Colonic mucosa (tissue), 4 donors: ENCODE measurements at regions not wholly inside any gene's neighbourhood (a gene's known extent, or its start where the extent isn't known, plus 50 kb on each side); places are given as distances from the start of the nearest gene placed in this dataset.
"Not testable (repeated sequence)": the region's sequence is repeated elsewhere in the genome, so short reads cannot be mapped to it uniquely, and the experiment has no call there.

ENCODE experiments used
- DNase-seq: peaks from one replicate; pipeline ENCODE4 v3.0.0-alpha.2; 2020
- H3K27ac ChIP-seq: fragments of 200-600 bp; one replicate; pipeline ENCODE4 v1.8.0; 2021
- H3K27me3 ChIP-seq: fragments of 200-600 bp; one replicate; pipeline ENCODE4 v1.8.0; 2021
- H3K36me3 ChIP-seq: fragments of 200-600 bp; one replicate; pipeline ENCODE4 v1.8.0; 2021
- H3K4me1 ChIP-seq: fragments of 200-600 bp; one replicate; pipeline ENCODE4 v1.8.0; 2021; ENCODE audit warnings: mild to moderate bottlenecking
- H3K4me3 ChIP-seq: fragments of 200-600 bp; one replicate; pipeline ENCODE4 v1.8.0; 2021
- H3K9ac ChIP-seq, 2 donors: one replicate each; pipeline ENCODE4 v1.7.0; 2013; ENCODE audit warnings: control low read depth in 2 of 2, low read depth in 2 of 2, low read length in 2 of 2
- H3K9me3 ChIP-seq: fragments of 200-600 bp; one replicate; pipeline ENCODE4 v1.8.0; 2021
- CTCF ChIP-seq: fragments of 200-600 bp; IDR thresholded peaks from one replicate; pipeline ENCODE4 v1.8.0; 2022; ENCODE audit warnings: antibody characterized with exemption, mild to moderate bottlenecking
- intact Hi-C: fragments of 100-400 bp; cut with DNase I; formaldehyde crosslinking; loops from one replicate; pipeline ENCODE4 v1.14.1; 2022
- donor health status: healthy.
- donor health status: DM: no; HTN: no; CAD: no.
- donor health status: DM: no; HTN: no; CAD: no.

- intact Hi-C loops, result no loop called here
These were observed 95.4 kb upstream of the ERCC6L2 start for GRCh38 chr9:95780121-95780520.

GRCh38 chr9:95779597-95779996 is 95.9 kb upstream of the ERCC6L2 start:
- H3K27ac ChIP-seq, H3K36me3 ChIP-seq, DNase-seq, H3K4me1 ChIP-seq, H3K9ac ChIP-seq, H3K27me3 ChIP-seq, intact Hi-C loops, H3K4me3 ChIP-seq, H3K9me3 ChIP-seq: not testable (repeated sequence)

More at GRCh38 chr9:95780121-95780520, 95.4 kb upstream of the ERCC6L2 start:
- Histone ChIP-seq H3K4me1 (no peaks in the 10 kb centered on the region), H3K27ac (no peak overlapping the region), H3K9ac (no peak overlapping the region), H3K27me3 (no peaks in the 10 kb centered on the region), H3K9me3 (no peaks in the 10 kb centered on the region), H3K4me3 (no peak overlapping the region), H3K36me3 (no peaks in the 10 kb centered on the region)
- DNase-seq, result no peak
- TF ChIP-seq CTCF, result no peak

GRCh38 chr9:95778957-95779356 is 96.5 kb upstream of the ERCC6L2 start:
- Histone ChIP-seq H3K4me3 (no peak overlapping the region), H3K4me1 (no peaks in the 10 kb centered on the region), H3K9me3 (no peaks in the 10 kb centered on the region), H3K27me3 (no peaks in the 10 kb centered on the region), H3K27ac (no peak overlapping the region), H3K36me3 (no peaks in the 10 kb centered on the region), H3K9ac (no peak overlapping the region)
- no peak for TF ChIP-seq CTCF
- intact Hi-C loops, result no loop called here
- peak; percentile 55 for DNase-seq

- no peak overlapping the region for H3K27ac ChIP-seq
- TF ChIP-seq CTCF, result no peak
- H3K9ac ChIP-seq, result no peak overlapping the region
- DNase-seq, result no peak
- no peaks in the 10 kb centered on the region for H3K36me3 ChIP-seq
- no peaks in the 10 kb centered on the region for H3K9me3 ChIP-seq
- H3K4me3 ChIP-seq, result no peak overlapping the region
- no peaks in the 10 kb centered on the region for H3K27me3 ChIP-seq
- no peaks in the 10 kb centered on the region for H3K4me1 ChIP-seq
- intact Hi-C loops, result no loop called here
These were observed 98.4 kb upstream of the ERCC6L2 start for GRCh38 chr9:95777136-95777535.

- Histone ChIP-seq H3K9ac (no peak overlapping the region), H3K9me3 (no peaks in the 10 kb centered on the region), H3K4me1 (no peaks in the 10 kb centered on the region), H3K27ac (no peak overlapping the region), H3K36me3 (no peaks in the 10 kb centered on the region), H3K27me3 (no peaks in the 10 kb centered on the region), H3K4me3 (no peak overlapping the region)
- DNase-seq, result no peak
- TF ChIP-seq CTCF, result no peak
- intact Hi-C loops, result no loop called here
These were observed 99.3 kb upstream of the ERCC6L2 start for GRCh38 chr9:95776176-95776575.

- Histone ChIP-seq H3K9ac (no peak overlapping the region), H3K4me1 (no peaks in the 10 kb centered on the region), H3K9me3 (no peaks in the 10 kb centered on the region), H3K27ac (no peak overlapping the region), H3K36me3 (no peaks in the 10 kb centered on the region), H3K27me3 (no peaks in the 10 kb centered on the region), H3K4me3 (no peak overlapping the region)
- intact Hi-C loops, result no loop called here
- no peak for DNase-seq
- no peak for TF ChIP-seq CTCF
These were observed 100.3 kb upstream of the ERCC6L2 start for GRCh38 chr9:95775191-95775590.
